Esophagus squamous epithelium (tissue), 5 donors: ENCODE measurements at regions not wholly inside any gene's neighbourhood (a gene's known extent, or its start where the extent isn't known, plus 50 kb on each side); places are given as distances from the start of the nearest gene placed in this dataset.

ENCODE experiments used
- DNase-seq: peaks from one replicate; lab custom pipeline; 2025; lab: John Stamatoyannopoulos, UW
- H3K27ac ChIP-seq, 4 donors: fragments of 200-600 bp; sonication (generic); one replicate each; pipeline ENCODE4 v1.5.1; 2016 to 2019; ENCODE audit warnings: mild to moderate bottlenecking in 1 of 4
- H3K27me3 ChIP-seq, 4 donors: fragments of 200-600 bp; sonication (generic); 1 replicate in 3 of 4; 2 replicates in 1 of 4; pipeline versions ENCODE4 v1.5.1 to v1.6.0; 2017 to 2021; ENCODE audit warnings: antibody characterized with exemption in 1 of 4
- H3K36me3 ChIP-seq, 3 donors: fragments of 200-600 bp; sonication (generic); one replicate each; pipeline ENCODE4 v1.5.1; 2016 to 2019
- H3K4me1 ChIP-seq, 3 donors: fragments of 200-600 bp; sonication (generic); one replicate each; pipeline ENCODE4 v1.5.1; 2017 to 2019
- H3K4me3 ChIP-seq, 4 donors: fragments of 200-600 bp; sonication (generic); 1 replicate in 3 of 4; 2 replicates in 1 of 4; pipeline ENCODE4 v1.5.1; 2016 to 2019; ENCODE audit warnings: mild to moderate bottlenecking in 2 of 4, moderate library complexity in 1 of 4
- H3K9me3 ChIP-seq, 3 donors: fragments of 200-600 bp; sonication (generic); one replicate each; pipeline ENCODE4 v1.5.1; 2016 to 2019
- CTCF ChIP-seq, 6 experiments: fragments of 450-650 bp in 4 of 6; fragments of 200-600 bp in 2 of 6; sonication (generic) in 2 of 6; IDR thresholded peaks; one replicate each; pipeline ENCODE4 v1.5.1; 2016 to 2019; ENCODE audit warnings: antibody characterized with exemption in 6 of 6, mild to moderate bottlenecking in 4 of 6, moderate library complexity in 4 of 6
- POLR2A ChIP-seq, 4 donors: fragments of 450-650 bp; IDR thresholded peaks; one replicate each; pipeline ENCODE4 v1.6.1; 2017; ENCODE audit warnings: antibody characterized with exemption in 4 of 4, mild to moderate bottlenecking in 4 of 4, moderate library complexity in 3 of 4
- WGBS, 2 donors: methylation state at CpG; one replicate each; pipeline ENCODE4 v1.1.5; 2018; 5-methylcytosine and 5-hydroxymethylcytosine counted together
- intact Hi-C: fragments of 100-400 bp; cut with DNase I; formaldehyde crosslinking; loops from one replicate; pipeline ENCODE4 v1.15.0; 2022
- donor health status: DM: yes; HTN: yes; CAD: no.

GRCh38 chr14:22232933-22233332, 356.1 kb downstream of the DAD1 start:
- TF ChIP-seq POLR2A (IDR thresholded peaks at IDR 0.05) = no peak
- TF ChIP-seq CTCF (IDR thresholded peaks at IDR 0.05) = no peak
- no peak overlapping the region for H3K4me3 ChIP-seq
- H3K36me3 ChIP-seq = no peaks in the 10 kb centered on the region
- no peaks in the 10 kb centered on the region for H3K4me1 ChIP-seq
- H3K27ac ChIP-seq = no peak overlapping the region
- H3K9me3 ChIP-seq = peaks cover 0 to 9% (median 6%) of the 10 kb centered on the region in 3 donors
- intact Hi-C loops = no loop called here
- no peak for DNase-seq
- H3K27me3 ChIP-seq = no peaks in the 10 kb centered on the region
- WGBS, 2 donors = 43 to 83% methylated on average over 2 of the region's 2 CpGs

- Histone ChIP-seq H3K27ac (no peak overlapping the region), H3K36me3 (no peaks in the 10 kb centered on the region), H3K9me3 (peaks cover 0 to 9% (median 6%) of the 10 kb centered on the region in 3 donors), H3K4me1 (no peaks in the 10 kb centered on the region), H3K4me3 (no peak overlapping the region), H3K27me3 (no peaks in the 10 kb centered on the region)
- no peak for DNase-seq
- intact Hi-C loops = no loop called here
- TF ChIP-seq CTCF (IDR thresholded peaks at IDR 0.05) = no peak
- no peak for TF ChIP-seq POLR2A (IDR thresholded peaks at IDR 0.05)
These were observed 356.5 kb downstream of the DAD1 start for GRCh38 chr14:22232486-22232885.

- TF ChIP-seq CTCF (IDR thresholded peaks at IDR 0.05) = no peak
- TF ChIP-seq POLR2A (IDR thresholded peaks at IDR 0.05) = no peak
- Histone ChIP-seq H3K27ac (no peak overlapping the region), H3K36me3 (no peaks in the 10 kb centered on the region), H3K9me3 (peaks cover 0 to 9% (median 6%) of the 10 kb centered on the region in 3 donors), H3K4me1 (no peaks in the 10 kb centered on the region), H3K27me3 (no peaks in the 10 kb centered on the region), H3K4me3 (no peak overlapping the region)
- no peak for DNase-seq
- 75 to 80% methylated on average over 1 of the region's 1 CpG for WGBS, 2 donors
- intact Hi-C loops = no loop called here
These were observed 358.0 kb downstream of the DAD1 start for GRCh38 chr14:22231018-22231417.

- intact Hi-C loops = no loop called here
- Histone ChIP-seq H3K27ac (no peak overlapping the region), H3K9me3 (peaks cover 0 to 9% (median 6%) of the 10 kb centered on the region in 3 donors), H3K27me3 (no peaks in the 10 kb centered on the region), H3K4me3 (no peak overlapping the region), H3K4me1 (no peaks in the 10 kb centered on the region), H3K36me3 (no peaks in the 10 kb centered on the region)
- no peak for DNase-seq
- 74 to 76% methylated on average over 2 of the region's 2 CpGs for WGBS, 2 donors
- no peak for TF ChIP-seq CTCF (IDR thresholded peaks at IDR 0.05)
- no peak for TF ChIP-seq POLR2A (IDR thresholded peaks at IDR 0.05)
These were observed 358.5 kb downstream of the DAD1 start for GRCh38 chr14:22230517-22230916.

GRCh38 chr14:22227084-22227483, 361.9 kb downstream of the DAD1 start:
- WGBS, 2 donors = 93 to 94% methylated on average over 4 of the region's 4 CpGs
- DNase-seq = no peak
- Histone ChIP-seq H3K4me3 (no peak overlapping the region), H3K27ac (no peak overlapping the region), H3K9me3 (peaks cover 0 to 2% (median under 1%) of the 10 kb centered on the region in 3 donors), H3K4me1 (no peaks in the 10 kb centered on the region), H3K36me3 (no peaks in the 10 kb centered on the region), H3K27me3 (peaks cover 0 to 8% (median 0%) of the 10 kb centered on the region in 4 donors)
- TF ChIP-seq CTCF (IDR thresholded peaks at IDR 0.05) = no peak
- intact Hi-C loops = no loop called here
